ENCODE measurements at regions not wholly inside any gene's neighbourhood (a gene's known extent, or its start where the extent isn't known, plus 50 kb on each side); places are given as distances from the start of the nearest gene placed in this dataset.

DNA sequence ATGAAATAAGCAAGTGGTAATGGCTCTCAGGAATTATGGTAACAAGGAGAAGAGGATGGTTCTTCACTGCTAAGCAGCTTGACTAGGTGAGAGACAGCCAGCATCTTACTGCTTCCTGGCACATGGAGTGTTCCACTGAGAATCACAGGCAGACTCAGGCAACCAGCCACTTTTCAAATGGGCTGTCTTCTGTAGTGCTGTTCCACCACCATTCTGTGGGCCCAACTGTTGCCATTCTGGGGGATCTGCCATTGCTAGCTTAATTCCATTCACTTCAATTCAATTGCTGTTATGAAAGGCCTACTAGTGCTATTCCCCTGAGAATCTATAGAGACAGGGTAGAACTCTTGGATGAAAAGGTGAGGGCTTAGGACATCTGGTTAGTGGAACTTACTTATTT is 341.9 kb downstream of the KCNRG start:
- no peak overlapping the region for H3K4me3 ChIP-seq
- no peaks in the 10 kb centered on the region for H3K27me3 ChIP-seq
- DNase-seq (no peak), ATAC-seq (no peak)
- intact Hi-C loops (cut with DNase I), result no loop called here
- H3K36me3 ChIP-seq, result no peaks in the 10 kb centered on the region
- H3K27ac ChIP-seq, result peak overlapping the region in 1 of 3 donors; percentile 69
- H3K9me3 ChIP-seq, result no peaks in the 10 kb centered on the region
- no peak for TF ChIP-seq POLR2A (IDR thresholded peaks at IDR 0.05)
- TF ChIP-seq, protein P1, sequence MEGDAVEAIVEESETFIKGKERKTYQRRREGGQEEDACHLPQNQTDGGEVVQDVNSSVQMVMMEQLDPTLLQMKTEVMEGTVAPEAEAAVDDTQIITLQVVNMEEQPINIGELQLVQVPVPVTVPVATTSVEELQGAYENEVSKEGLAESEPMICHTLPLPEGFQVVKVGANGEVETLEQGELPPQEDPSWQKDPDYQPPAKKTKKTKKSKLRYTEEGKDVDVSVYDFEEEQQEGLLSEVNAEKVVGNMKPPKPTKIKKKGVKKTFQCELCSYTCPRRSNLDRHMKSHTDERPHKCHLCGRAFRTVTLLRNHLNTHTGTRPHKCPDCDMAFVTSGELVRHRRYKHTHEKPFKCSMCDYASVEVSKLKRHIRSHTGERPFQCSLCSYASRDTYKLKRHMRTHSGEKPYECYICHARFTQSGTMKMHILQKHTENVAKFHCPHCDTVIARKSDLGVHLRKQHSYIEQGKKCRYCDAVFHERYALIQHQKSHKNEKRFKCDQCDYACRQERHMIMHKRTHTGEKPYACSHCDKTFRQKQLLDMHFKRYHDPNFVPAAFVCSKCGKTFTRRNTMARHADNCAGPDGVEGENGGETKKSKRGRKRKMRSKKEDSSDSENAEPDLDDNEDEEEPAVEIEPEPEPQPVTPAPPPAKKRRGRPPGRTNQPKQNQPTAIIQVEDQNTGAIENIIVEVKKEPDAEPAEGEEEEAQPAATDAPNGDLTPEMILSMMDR (IDR thresholded peaks at IDR 0.05), result no peak
- peaks cover 0 to 40% (median 19%) of the 10 kb centered on the region in 4 donors for H3K4me1 ChIP-seq

DNA sequence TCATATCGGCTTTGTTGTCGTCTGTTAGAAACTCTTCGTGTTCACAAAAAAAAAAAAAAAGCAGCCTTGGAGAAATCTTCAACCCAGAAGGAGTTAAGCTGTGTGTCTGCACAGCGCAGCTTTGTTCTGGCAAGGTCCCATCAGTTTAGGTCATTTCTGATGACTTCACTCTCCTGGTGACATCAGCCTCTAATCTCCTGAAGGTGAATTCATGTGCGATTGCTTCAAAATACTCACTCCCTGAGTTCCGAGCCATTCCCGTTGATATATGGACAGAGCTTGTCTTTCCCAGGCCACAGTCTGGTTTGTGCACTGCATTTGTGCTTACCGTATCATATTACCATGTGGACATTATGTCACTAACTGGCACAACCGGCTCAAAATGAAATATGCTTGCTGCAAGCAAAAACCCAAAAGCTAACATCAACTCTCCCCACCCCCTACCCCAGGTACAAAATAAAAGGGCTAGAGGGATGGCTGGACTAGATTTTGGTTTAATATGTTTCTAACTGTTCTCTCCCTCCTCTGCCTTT is 342.4 kb downstream of the KCNRG start:
- ATAC-seq (peak; percentile 56 to 83 (median 74)), DNase-seq (peak in 1 of 3 donors; percentile 51)
- peak overlapping the region in 2 of 3 donors; percentile 58 to 69 for H3K27ac ChIP-seq
- H3K4me1 ChIP-seq, result peaks cover 0 to 39% (median 18%) of the 10 kb centered on the region in 4 donors
- TF ChIP-seq, protein P1 (IDR thresholded peaks at IDR 0.05), result no peak
- no peak for TF ChIP-seq POLR2A (IDR thresholded peaks at IDR 0.05)
- no peaks in the 10 kb centered on the region for H3K9me3 ChIP-seq
- H3K4me3 ChIP-seq, result no peak overlapping the region
- no peaks in the 10 kb centered on the region for H3K36me3 ChIP-seq
- WGBS (ENCODE audit: insufficient coverage, low coverage, low lambda C conversion rate, missing lambda C conversion rate), result 44% methylated on average over 9 of the region's 9 CpGs
- no peaks in the 10 kb centered on the region for H3K27me3 ChIP-seq
- intact Hi-C loops (cut with DNase I), result no loop called here

DNA sequence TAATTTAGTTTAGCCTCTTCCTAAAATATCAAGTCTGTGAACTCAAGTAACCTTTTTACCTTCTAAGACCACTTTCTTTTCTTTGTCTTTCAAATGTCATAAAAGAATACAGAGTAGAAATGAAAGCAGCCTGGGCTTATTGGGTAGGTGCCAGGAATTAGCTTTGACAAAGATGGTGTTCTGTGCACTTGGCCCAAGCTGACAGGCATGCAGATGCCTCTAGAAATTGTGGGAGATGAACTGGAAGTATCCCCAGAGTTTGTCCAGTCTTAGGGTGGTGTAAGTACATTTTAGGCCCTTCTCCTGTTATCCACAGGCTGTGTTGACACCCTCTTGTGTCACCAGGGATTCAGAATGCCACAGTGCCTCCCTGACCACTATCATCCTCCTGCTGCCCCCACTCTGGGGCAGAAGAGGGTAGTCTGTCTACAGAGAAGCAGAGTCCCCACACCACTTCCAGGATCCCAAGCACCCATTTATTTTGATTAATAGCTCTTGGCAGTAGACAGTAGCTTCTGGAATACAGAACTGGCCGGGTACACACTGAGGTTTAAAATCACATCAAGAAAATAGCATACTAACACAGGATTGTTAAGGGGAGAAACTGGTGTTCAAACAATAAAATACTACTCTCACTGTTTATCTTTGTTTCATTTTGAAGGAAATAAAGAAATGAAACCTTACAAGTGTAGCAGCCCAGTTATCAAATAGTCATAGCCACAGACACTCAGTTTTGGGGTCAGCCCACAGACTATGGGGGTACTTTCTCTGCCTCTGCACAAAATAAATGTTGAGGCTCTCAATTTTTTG is 343.2 kb downstream of the KCNRG start:
- no peak for DNase-seq
- no peaks in the 10 kb centered on the region for H3K27me3 ChIP-seq
- no peaks in the 10 kb centered on the region for H3K9me3 ChIP-seq
- 56% methylated on average over 1 of the region's 1 CpG for WGBS (ENCODE audit: insufficient coverage, low coverage, low lambda C conversion rate, missing lambda C conversion rate)
- intact Hi-C loops (cut with DNase I), result no loop called here
- peak overlapping the region in 2 of 3 donors; percentile 58 to 69 for H3K27ac ChIP-seq
- ATAC-seq, result peak in 1 of 4 donors; percentile 4
- H3K4me3 ChIP-seq, result no peak overlapping the region
- H3K4me1 ChIP-seq, result peaks cover 0 to 34% (median 14%) of the 10 kb centered on the region in 4 donors
- TF ChIP-seq, protein P1 (IDR thresholded peaks at IDR 0.05), result no peak
- TF ChIP-seq POLR2A (IDR thresholded peaks at IDR 0.05), result no peak
- no peaks in the 10 kb centered on the region for H3K36me3 ChIP-seq

DNA sequence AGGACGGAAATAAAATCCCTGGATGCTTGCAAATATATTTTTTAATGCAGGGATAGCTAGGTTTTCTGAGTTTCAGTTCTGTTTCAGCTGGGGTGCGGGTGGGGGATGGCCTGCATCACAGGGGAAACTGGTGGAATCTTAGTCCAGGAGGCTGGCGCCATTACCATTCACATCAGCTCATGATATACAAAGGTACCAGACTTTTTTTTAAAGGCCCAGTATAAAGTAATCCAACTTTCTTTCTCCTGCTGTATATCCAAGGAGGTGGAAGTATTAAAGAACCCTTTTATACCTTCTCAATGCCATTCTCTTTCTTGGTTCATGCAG is 343.8 kb downstream of the KCNRG start:
- peaks cover 0 to 28% (median 11%) of the 10 kb centered on the region in 4 donors for H3K4me1 ChIP-seq
- ATAC-seq, result no peak
- WGBS (ENCODE audit: insufficient coverage, low coverage, low lambda C conversion rate, missing lambda C conversion rate), result 92% methylated on average over 3 of the region's 3 CpGs

More for the DNA sequence above, 343.8 kb downstream of the KCNRG start:
- H3K4me3 ChIP-seq, result no peak overlapping the region
- H3K27me3 ChIP-seq, result no peaks in the 10 kb centered on the region
- intact Hi-C loops (cut with DNase I), result no loop called here
- H3K27ac ChIP-seq, result no peak overlapping the region
- no peaks in the 10 kb centered on the region for H3K9me3 ChIP-seq
- TF ChIP-seq POLR2A (IDR thresholded peaks at IDR 0.05), result no peak
- TF ChIP-seq, protein P1 (IDR thresholded peaks at IDR 0.05), result no peak
- DNase-seq, result no peak
- no peaks in the 10 kb centered on the region for H3K36me3 ChIP-seq
